DND-41 (cell line): ENCODE measurements at regions not wholly inside any gene's neighbourhood (a gene's known extent, or its start where the extent isn't known, plus 50 kb on each side); places are given as distances from the start of the nearest gene placed in this dataset.

ENCODE experiments used
- CTCF ChIP-seq: IDR thresholded peaks from 2 replicates; pipeline ENCODE4 v1.5.1; 2012; ENCODE audit warnings: borderline replicate concordance, low read length, moderate library complexity, mild to moderate bottlenecking; ENCODE audit not compliant: poor library complexity, severe bottlenecking; ENCODE audit errors: extremely low read depth
- EZH2 ChIP-seq: IDR thresholded peaks from 3 replicates; pipeline ENCODE4 v1.6.1; 2012; ENCODE audit warnings: borderline replicate concordance, low read depth, mild to moderate bottlenecking, moderate library complexity, low read length, inconsistent platforms; ENCODE audit not compliant: severe bottlenecking

DNA sequence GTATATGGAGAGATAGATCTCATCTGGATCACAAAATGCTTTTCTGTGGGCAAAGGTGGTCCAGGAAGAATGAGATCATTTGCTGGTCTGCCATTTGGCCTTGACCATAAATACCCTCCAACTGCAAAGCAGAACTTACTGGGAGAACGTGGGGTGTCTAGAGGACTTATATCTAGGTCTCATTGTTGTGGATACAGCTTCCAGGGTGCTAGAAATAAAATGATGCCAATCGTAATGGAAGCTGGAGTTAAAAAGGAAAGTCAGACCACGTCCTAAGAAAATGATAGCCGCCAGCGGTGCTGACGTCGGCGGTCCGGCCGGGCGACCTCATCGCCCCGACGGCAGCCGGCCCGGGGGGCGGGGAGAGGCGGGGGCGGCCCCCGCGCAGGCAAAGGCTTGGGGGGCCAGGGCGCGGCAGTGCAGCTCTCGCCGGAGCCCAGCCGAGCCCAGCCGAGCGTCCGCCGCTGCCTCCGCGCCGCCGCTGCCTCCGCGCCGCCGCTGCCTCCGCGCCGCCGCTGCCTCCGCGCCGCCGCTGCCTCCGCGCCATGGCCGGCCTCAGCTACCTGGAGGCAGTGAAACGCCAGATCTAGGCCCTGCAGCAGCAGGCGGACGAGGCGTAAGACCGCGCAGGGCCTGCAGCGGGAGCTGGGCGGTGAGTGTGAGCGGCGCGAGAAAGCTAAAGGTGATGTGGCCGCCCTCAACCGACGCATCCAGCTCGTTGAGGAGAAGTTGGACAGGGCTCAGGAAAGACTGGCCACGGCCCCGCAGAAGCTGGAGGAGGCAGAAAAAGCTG lies 89.5 kb downstream of the EOMES start:
- TF ChIP-seq CTCF (no peak), EZH2 (no peak)
